Keratinocyte (primary cell): ENCODE measurements at regions not wholly inside any gene's neighbourhood (a gene's known extent, or its start where the extent isn't known, plus 50 kb on each side); places are given as distances from the start of the nearest gene placed in this dataset.

Experiments used
- DNase-seq: peaks from one replicate; pipeline ENCODE4 v3.0.0-alpha.2; 2011; ENCODE audit warnings: low read depth, missing footprints, low spot score
- FAIRE-seq: peaks from 2 replicates; lab custom pipeline; 2011; peaks lifted over from hg19 to GRCh38; lab: Jason Lieb, UNC
- H2AFZ ChIP-seq: 2 replicates; pipeline ENCODE4 v1.6.0; 2012; ENCODE audit warnings: low read length, control low read depth, inconsistent platforms; ENCODE audit not compliant: control insufficient read depth
- H3K27ac ChIP-seq: 2 replicates; pipeline ENCODE4 v1.5.1; 2011; ENCODE audit warnings: low read length; ENCODE audit not compliant: control insufficient read depth, insufficient read depth
- H3K27me3 ChIP-seq: 3 replicates; pipeline ENCODE4 v1.6.0; 2011; ENCODE audit warnings: low read length; ENCODE audit not compliant: control insufficient read depth, insufficient read depth; ENCODE audit errors: extremely low read depth
- H3K36me3 ChIP-seq, 2 experiments: 2 replicates in 1 of 2; 3 replicates in 1 of 2; pipeline ENCODE4 v1.5.1; 2011; ENCODE audit warnings: low read length in 2 of 2, mild to moderate bottlenecking in 1 of 2; ENCODE audit not compliant: control insufficient read depth in 2 of 2, insufficient read depth in 2 of 2; ENCODE audit errors: extremely low read depth in 1 of 2
- H3K4me1 ChIP-seq: 3 replicates; pipeline ENCODE4 v1.5.1; 2011; ENCODE audit warnings: low read length; ENCODE audit not compliant: control insufficient read depth, insufficient read depth; ENCODE audit errors: extremely low read depth
- H3K4me2 ChIP-seq: 3 replicates; pipeline ENCODE4 v1.6.0; 2011; ENCODE audit warnings: low read depth, low read length; ENCODE audit not compliant: control insufficient read depth, insufficient read depth; ENCODE audit errors: extremely low read depth
- H3K4me3 ChIP-seq, 3 experiments: fragments of 200-600 bp in 1 of 3; sonication (generic) in 1 of 3; 2 replicates in 2 of 3; 3 replicates in 1 of 3; pipeline ENCODE4 v1.5.1; 2011 to 2016; ENCODE audit warnings: low read length in 3 of 3, mild to moderate bottlenecking in 3 of 3, control low read depth in 2 of 3, inconsistent platforms in 1 of 3, low read depth in 1 of 3, mixed read lengths in 1 of 3, mixed run types in 1 of 3, moderate library complexity in 1 of 3; ENCODE audit not compliant: control insufficient read depth in 2 of 3, insufficient read depth in 2 of 3; ENCODE audit errors: extremely low read depth in 1 of 3
- H3K79me2 ChIP-seq: 2 replicates; pipeline ENCODE4 v1.6.0; 2012; ENCODE audit warnings: low read length; ENCODE audit not compliant: control insufficient read depth, insufficient read depth
- H3K9ac ChIP-seq: 3 replicates; pipeline ENCODE4 v1.6.0; 2011; ENCODE audit warnings: low read length; ENCODE audit not compliant: control insufficient read depth, insufficient read depth; ENCODE audit errors: extremely low read depth
- H3K9me1 ChIP-seq: 3 replicates; pipeline ENCODE4 v1.6.0; 2011; ENCODE audit warnings: low read length; ENCODE audit not compliant: control insufficient read depth, insufficient read depth; ENCODE audit errors: extremely low read depth
- H3K9me3 ChIP-seq: 2 replicates; pipeline ENCODE4 v1.5.1; 2012; ENCODE audit warnings: low read depth, low read length; ENCODE audit not compliant: control insufficient read depth
- H4K20me1 ChIP-seq: 3 replicates; pipeline ENCODE4 v1.6.0; 2011; ENCODE audit warnings: low read length; ENCODE audit not compliant: control insufficient read depth, insufficient read depth; ENCODE audit errors: extremely low read depth
- CTCF ChIP-seq, 3 experiments: IDR thresholded peaks in 1 of 3; conservative IDR thresholded peaks in 1 of 3; optimal IDR thresholded peaks in 1 of 3; 2 replicates in 2 of 3; 3 replicates in 1 of 3; pipeline versions ENCODE3 to v1.5.1; 2011; ENCODE audit warnings: low read length in 3 of 3, mild to moderate bottlenecking in 3 of 3, moderate library complexity in 2 of 3, control low read depth in 1 of 3, inconsistent platforms in 1 of 3; ENCODE audit not compliant: insufficient read depth in 2 of 3; ENCODE audit errors: extremely low read depth in 1 of 3
- EZH2 ChIP-seq: IDR thresholded peaks from one replicate; pipeline ENCODE4 v1.6.1; 2012; ENCODE audit warnings: inconsistent platforms, mild to moderate bottlenecking, low read length, moderate library complexity
- dilution Hi-C: fragments of 300-500 bp; cut with MboI; formaldehyde crosslinking; loops from one replicate; pipeline ENCODE4 v1.7.0; 2020; ENCODE audit warnings: low sequenced_read_pairs; ENCODE audit not compliant: extremely low pct_ligation_motif_present

- dilution Hi-C loops: no loop called here
- H3K4me1 ChIP-seq: peaks cover 15% of the 10 kb centered on the region
- H3K9me3 ChIP-seq: no peaks in the 10 kb centered on the region
- H4K20me1 ChIP-seq: no peaks in the 10 kb centered on the region
- H3K36me3 ChIP-seq: no peaks in the 10 kb centered on the region
- H3K79me2 ChIP-seq: no peaks in the 10 kb centered on the region
- DNase-seq: no peak
- H3K4me2 ChIP-seq: peak overlapping the region; percentile 80
- H3K27me3 ChIP-seq: peaks cover 2% of the 10 kb centered on the region
- H3K9me1 ChIP-seq: no peaks in the 10 kb centered on the region
- no peak for FAIRE-seq
- H3K9ac ChIP-seq: no peak overlapping the region
- TF ChIP-seq EZH2: no peak
- TF ChIP-seq CTCF (optimal IDR thresholded peaks at IDR 0.05 in 1 of 3, IDR thresholded peaks at IDR 0.05 in 1 of 3, conservative IDR thresholded peaks at IDR 0.05 in 1 of 3; ENCODE audit: extremely low read depth in 1 of 3, insufficient read depth in 2 of 3, low read length in 3 of 3): no peak
- H2AFZ ChIP-seq: no peak overlapping the region
- H3K27ac ChIP-seq: no peak overlapping the region
- H3K4me3 ChIP-seq: no peak overlapping the region
These were observed 122.6 kb upstream of the MEF2A start for GRCh38 chr15:99443056-99443756.

GRCh38 chr15:99443768-99444446, 121.9 kb upstream of the MEF2A start:
- no peak for TF ChIP-seq CTCF (optimal IDR thresholded peaks at IDR 0.05 in 1 of 3, IDR thresholded peaks at IDR 0.05 in 1 of 3, conservative IDR thresholded peaks at IDR 0.05 in 1 of 3; ENCODE audit: extremely low read depth in 1 of 3, insufficient read depth in 2 of 3, low read length in 3 of 3)
- TF ChIP-seq EZH2: no peak
- dilution Hi-C loops: no loop called here
- Histone ChIP-seq H3K9me3 (no peaks in the 10 kb centered on the region), H4K20me1 (no peaks in the 10 kb centered on the region), H3K9me1 (no peaks in the 10 kb centered on the region), H3K4me1 (peaks cover 15% of the 10 kb centered on the region), H2AFZ (no peak overlapping the region), H3K27ac (no peak overlapping the region), H3K4me3 (no peak overlapping the region), H3K27me3 (peaks cover 2% of the 10 kb centered on the region), H3K79me2 (no peaks in the 10 kb centered on the region), H3K9ac (no peak overlapping the region), H3K4me2 (no peak overlapping the region), H3K36me3 (no peaks in the 10 kb centered on the region)
- DNase-seq: no peak
- FAIRE-seq: no peak
